ENCODE measurements at regions not wholly inside any gene's neighbourhood (a gene's known extent, or its start where the extent isn't known, plus 50 kb on each side); places are given as distances from the start of the nearest gene placed in this dataset.
A peak's percentile ranks its signal among the peaks of the same experiment; 100 is the strongest.

- H3K27ac ChIP-seq (ENCODE audit: low read length) = peak overlapping the region; percentile 83
- H3K36me3 ChIP-seq (ENCODE audit: low read depth, low read length) = no peaks in the 10 kb centered on the region
- ATAC-seq (peak; percentile 78), DNase-seq (peak; percentile 96)
- H3F3A ChIP-seq (ENCODE audit: low read length, unreplicated experiment) = peaks cover 9% of the 10 kb centered on the region
- H3K9ac ChIP-seq (ENCODE audit: low read length) = peak overlapping the region; percentile 33
- peaks cover 72% of the 10 kb centered on the region for H3K4me1 ChIP-seq (ENCODE audit: insufficient read depth, low read length)
- H4K20me1 ChIP-seq (ENCODE audit: low read length) = no peaks in the 10 kb centered on the region
- intact Hi-C loops (cut with micrococcal nuclease) = loop anchor here (1.0 kb wide), 5 partner anchors 22 to 110 kb away; no protein-coding TSS in a partner anchor
- CTCF ChIA-PET = interaction anchor here (0.6 to 1.0 kb wide), 4 partner anchors 34 to 958 kb away, joined by 3 to 6 read pairs (median 3); no protein-coding TSS in a partner anchor
- H2AFZ ChIP-seq (ENCODE audit: low read length) = 0 out of 2 replicates have a peak overlapping the region, but pooled peaks have one; percentile 28
- POLR2A ChIA-PET (ENCODE audit: unreplicated experiment) = interaction anchor here (0.7 kb wide), 1 partner anchor 60 kb away, joined by 3 read pairs; the partner anchor contains the start of gene TSC22D2
- H3K9me3 ChIP-seq (ENCODE audit: low read length) = no peaks in the 10 kb centered on the region
- peak overlapping the region; percentile 83 for H3K4me2 ChIP-seq (ENCODE audit: low read length)
- no peak for TF ChIP-seq EZH2 (IDR thresholded peaks at IDR 0.05; ENCODE audit: low read length, unreplicated experiment)
- TF ChIP-seq CTCF (conservative IDR thresholded peaks at IDR 0.05; ENCODE audit: low read depth, low read length) = no peak
- TF ChIP-seq EZH2phosphoT487 (IDR thresholded peaks at IDR 0.05; ENCODE audit: borderline replicate concordance, low read length) = no peak
- 0 out of 2 replicates have a peak, but pooled peaks cover 4% of the 10 kb centered on the region for H3K79me2 ChIP-seq (ENCODE audit: low read length)
- H3K9me2 ChIP-seq (replicated peaks; ENCODE audit: low read length) = no peaks in the 10 kb centered on the region
- no TSS peak for BruUV-seq (replicated peaks)
- peak overlapping the region; percentile 53 for H3K4me3 ChIP-seq (ENCODE audit: low read length)
- no peaks in the 10 kb centered on the region for H3K27me3 ChIP-seq (ENCODE audit: low read length)
These were observed 59.6 kb upstream of the TSC22D2 start for GRCh38 chr3:150348500-150348899.

GRCh38 chr3:150346981-150347863 is 60.9 kb upstream of the TSC22D2 start:
- Histone ChIP-seq H4K20me1 (ENCODE audit: low read length) (no peaks in the 10 kb centered on the region), H3K4me2 (ENCODE audit: low read length) (peak overlapping the region; percentile 72), H3K36me3 (ENCODE audit: low read depth, low read length) (no peaks in the 10 kb centered on the region), H3K9me3 (ENCODE audit: low read length) (no peaks in the 10 kb centered on the region), H3K9me2 (replicated peaks; ENCODE audit: low read length) (no peaks in the 10 kb centered on the region), H3K27ac (ENCODE audit: low read length) (peak overlapping the region; percentile 83), H2AFZ (ENCODE audit: low read length) (peak overlapping the region; percentile 40), H3K4me1 (ENCODE audit: insufficient read depth, low read length) (peaks cover 70% of the 10 kb centered on the region), H3F3A (ENCODE audit: low read length, unreplicated experiment) (peaks cover 9% of the 10 kb centered on the region), H3K4me3 (ENCODE audit: low read length) (peak overlapping the region; percentile 19; the same call in 1 of the 2 replicates), H3K9ac (ENCODE audit: low read length) (no peak overlapping the region), H3K79me2 (ENCODE audit: low read length) (0 out of 2 replicates have a peak, but pooled peaks cover 4% of the 10 kb centered on the region), H3K27me3 (ENCODE audit: low read length) (no peaks in the 10 kb centered on the region)
- TF ChIP-seq CTCF (conservative IDR thresholded peaks at IDR 0.05; ENCODE audit: low read depth, low read length) (no peak), EZH2phosphoT487 (IDR thresholded peaks at IDR 0.05; ENCODE audit: borderline replicate concordance, low read length) (no peak), EZH2 (IDR thresholded peaks at IDR 0.05; ENCODE audit: low read length, unreplicated experiment) (no peak)
- ATAC-seq (peak; percentile 6), DNase-seq (peak; percentile 81)
- ChIA-PET POLR2A (ENCODE audit: unreplicated experiment) (no interaction called here), CTCF (interaction anchor here (1.0 kb wide), 1 partner anchor 33 kb away, joined by 6 read pairs; no protein-coding TSS in a partner anchor)
- intact Hi-C loops (cut with micrococcal nuclease) = no loop called here
- no TSS peak for BruUV-seq (replicated peaks)
